ENCODE measurements at regions not wholly inside any gene's neighbourhood (a gene's known extent, or its start where the extent isn't known, plus 50 kb on each side); places are given as distances from the start of the nearest gene placed in this dataset.

DNA sequence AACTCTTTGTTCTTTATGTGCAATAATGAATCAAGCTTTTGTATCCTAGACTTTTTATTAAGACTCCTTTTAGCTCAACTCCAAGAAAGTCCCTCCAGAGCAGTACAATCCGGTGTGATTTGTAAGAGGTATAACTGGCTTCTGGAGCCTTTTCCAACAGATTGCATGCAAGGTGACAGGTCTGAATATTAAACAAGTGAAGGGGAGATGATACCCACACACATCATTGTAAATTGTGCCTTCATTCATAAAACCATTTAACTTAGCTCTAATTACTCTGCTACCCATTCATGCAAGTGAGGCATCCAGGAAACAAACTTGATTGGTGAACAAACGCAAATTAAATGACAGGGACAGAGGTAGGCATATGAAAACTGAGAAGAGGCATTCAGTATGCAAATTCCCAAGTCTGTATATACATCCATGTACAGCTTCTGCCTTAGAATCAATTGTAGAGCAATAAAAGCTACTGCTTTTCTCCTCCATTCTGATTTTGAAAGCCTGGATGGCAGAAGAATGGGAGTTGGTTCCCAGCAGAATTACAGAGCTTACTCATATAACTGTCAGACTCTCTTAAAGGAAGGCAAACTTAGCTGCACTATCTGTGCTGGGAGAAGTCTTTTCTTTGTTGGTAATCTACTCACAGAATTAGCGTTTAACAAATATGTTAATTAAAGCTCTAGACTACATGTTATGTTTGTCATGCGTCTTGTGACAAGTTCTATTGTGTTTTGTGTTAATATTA lies 261.0 kb upstream of the CDH6 start:
- DNase-seq, result no peak

DNA sequence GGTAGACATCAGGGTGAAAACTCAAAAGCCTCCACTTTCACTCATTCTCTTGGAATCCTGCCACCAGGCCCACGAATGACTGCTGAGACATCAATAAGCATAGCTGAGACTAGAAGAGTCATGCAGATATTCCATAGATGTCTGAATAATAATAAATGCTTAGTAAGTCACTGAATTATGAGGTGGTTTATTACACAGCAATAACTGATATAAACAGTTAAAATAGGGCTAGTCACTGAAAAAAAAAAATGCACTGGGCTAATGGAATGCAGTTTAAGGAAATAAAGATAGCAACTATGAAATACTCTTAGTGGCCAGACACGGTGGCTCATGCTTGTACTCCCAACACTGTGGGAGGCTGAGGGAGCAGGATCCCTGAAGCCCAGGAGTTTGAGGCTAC lies 262.8 kb upstream of the CDH6 start:
- no peak for DNase-seq

DNA sequence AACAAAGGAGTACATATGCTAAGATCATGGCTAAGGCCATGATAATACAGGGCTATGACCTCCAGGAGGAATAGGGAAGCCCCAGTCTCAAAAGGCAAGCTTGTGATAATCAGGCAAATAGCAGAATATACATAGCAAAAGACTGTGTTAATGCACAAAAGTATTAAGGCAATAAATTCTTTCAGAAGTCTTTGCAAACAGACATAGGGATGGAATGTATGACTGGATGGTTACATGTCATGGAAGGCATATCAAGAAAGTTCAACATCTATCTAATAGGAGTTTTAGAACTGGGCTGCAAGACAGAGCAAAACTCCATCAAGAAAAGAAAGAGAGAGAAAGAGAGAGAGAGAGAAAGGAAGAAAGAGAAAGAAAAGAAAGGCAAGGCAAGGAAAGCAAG lies 264.5 kb upstream of the CDH6 start:
- DNase-seq, result no peak

DNA sequence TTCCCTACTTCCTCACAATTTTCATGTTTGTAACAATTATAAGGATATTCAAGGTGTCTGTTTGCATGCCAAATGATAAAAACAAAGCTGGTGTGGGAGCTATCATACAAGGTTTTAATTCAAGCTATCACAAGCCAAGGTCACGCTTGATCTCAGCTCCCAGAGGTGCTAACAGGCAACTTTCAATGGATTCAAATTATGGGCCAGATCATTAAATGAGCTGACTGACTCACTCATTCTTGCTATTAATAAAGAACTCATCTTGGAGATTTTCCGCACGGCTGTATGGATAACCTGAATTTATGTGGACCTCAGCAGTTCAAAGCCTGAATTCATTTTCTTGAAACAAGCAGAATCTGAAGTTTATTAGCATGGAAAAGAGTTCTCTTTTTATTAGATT lies 267.3 kb upstream of the CDH6 start:
- DNase-seq, result no peak

DNA sequence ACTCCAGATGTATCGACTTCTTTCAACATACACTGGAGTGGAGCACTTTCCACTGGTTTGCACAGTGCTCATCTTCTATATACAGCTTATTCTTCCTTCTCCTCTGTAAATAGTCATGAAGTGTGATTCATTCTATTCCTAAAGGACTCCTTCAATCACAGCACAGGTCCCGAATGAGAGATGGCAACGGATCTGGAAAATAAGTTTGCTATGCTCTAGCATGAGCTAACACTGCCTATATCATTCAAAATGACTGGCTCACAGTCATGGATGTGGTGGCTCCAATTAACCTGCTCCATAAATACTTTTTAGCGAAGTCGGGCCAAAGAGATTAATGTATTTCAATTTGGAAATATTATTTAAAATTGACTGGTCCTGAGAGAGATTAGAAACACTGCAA lies 272.1 kb upstream of the CDH6 start:
- no peak for DNase-seq

DNA sequence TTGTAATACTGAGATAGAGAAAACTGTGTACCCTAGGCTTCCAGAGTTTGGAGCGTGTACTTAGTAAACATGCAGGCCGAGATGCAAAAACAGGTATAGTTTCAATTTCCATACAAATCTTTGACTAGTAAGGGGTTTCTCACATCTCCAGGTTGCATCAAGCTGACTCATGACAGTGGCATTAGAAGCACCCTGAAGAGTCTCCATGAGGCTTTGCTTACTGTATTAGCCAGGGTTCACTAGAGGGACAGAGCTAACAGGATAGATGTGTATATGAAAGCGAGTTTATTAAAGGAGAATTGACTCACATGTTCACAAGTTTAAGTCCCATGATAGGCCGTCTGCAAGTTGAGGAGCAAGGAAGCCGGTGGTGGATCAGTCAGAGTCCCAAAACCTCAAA lies 275.3 kb upstream of the CDH6 start:
- no peak for DNase-seq

DNA sequence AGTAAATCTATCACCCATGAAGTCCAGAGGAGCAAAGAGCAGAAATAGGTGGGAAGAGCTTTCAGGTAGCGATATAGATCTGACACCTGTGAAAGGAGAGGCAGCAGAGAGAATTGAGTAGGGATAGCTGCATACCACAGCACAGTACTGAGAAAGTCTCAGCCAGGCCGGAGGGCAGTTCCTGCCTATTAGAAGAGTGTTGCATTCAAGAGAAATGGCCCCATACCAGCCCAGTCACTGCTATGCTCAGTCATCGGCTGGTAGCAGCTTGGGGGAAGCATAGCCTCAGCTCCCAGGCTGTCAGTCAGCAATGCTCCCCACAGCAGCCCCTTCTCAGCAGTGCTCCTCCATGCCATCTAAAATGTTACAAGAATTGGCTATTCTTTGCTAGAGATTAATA lies 285.1 kb upstream of the CDH6 start:
- no peak for DNase-seq

DNA sequence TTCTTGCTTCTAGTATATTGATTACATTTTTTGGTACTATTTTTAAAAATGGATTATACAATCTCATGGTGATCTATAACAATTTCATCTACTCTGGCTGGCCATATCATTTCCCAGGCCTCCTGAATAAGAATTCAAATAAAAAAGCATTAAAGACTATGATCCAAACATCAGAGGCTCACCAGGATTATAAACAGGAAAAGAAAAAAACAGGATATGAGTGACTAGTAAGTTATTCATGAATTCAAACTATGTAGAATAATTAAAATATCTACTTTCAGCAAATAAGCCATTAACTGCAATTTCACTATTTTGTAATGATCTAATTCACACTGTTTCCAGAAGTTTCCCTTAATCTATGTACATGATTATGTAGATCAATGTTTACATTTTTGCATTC lies 293.1 kb upstream of the CDH6 start:
- DNase-seq, result no peak

DNA sequence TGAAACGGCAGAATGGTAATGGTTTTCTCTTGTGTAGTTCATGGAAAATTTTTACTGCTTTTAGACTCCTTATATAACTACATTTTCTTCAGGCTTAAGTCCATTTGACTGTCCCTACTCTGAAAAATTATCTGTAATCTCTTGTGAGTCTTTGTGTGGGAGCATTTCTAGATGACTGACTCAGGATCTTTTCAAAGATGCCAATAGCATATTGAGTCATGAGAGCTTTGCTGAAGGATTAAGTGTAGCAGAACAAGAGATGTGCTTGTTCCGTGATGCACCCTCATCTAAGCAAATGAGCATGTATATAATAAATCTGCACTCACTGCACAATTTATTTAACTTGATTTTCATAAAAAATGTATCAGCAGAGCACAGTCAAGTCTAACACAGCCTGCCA lies 298.7 kb upstream of the CDH6 start:
- DNase-seq, result no peak

DNA sequence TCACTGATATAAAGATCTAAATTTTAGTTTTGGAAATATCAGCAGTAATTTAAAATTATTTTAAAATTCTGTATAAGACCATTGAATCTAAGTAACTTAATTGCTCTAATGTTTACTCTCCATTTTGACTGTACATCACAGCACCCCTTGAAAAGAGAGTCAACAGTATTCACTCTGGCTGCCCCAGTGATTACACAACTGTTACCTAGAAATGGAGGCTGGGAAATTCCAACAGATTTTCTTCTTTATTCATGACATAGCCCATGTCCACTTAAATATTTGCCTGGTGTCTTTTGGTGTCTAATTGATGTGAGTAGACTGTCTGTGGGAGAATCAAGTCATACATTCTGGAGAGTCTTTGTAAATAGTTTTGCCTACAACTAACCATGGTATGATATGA lies 301.8 kb upstream of the CDH6 start:
- DNase-seq, result no peak

DNA sequence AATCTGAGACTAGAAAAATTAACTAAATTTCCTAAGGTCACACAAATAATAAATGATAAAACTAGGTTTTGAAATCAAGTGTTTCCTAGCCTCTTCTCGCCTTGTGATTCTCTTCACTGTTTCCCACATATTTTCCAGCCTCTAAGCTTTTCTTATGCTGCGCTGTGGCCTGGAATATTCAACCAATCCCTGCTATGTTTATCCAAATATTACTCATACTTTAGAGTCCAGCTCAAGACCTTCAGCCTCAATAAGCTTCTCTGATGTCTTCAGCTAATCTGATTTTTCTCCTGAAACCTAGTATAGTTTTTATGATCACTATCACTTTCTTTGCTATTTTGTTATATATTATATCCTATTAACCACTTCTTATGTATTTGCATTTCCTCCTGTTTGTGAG lies 303.1 kb upstream of the CDH6 start:
- no peak for DNase-seq

DNA sequence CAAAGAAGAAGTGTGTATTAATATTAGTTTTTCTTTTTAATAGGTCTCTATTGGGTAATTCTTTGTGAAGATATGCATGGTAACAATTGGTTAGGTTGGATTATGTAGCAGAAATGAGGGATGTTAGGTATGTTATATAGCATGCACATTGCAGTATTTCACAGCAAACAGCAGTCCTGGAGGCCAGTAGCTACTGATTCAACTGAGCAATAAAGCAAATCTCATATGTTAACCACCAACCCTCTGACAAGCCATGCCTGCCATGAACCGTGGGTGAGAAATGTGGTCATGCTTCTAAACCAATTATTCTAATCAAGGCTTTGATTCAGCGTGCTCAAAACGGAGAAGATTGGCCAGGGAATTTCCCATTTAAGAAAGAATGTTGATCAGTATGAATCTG lies 313.0 kb upstream of the CDH6 start:
- DNase-seq, result no peak

DNA sequence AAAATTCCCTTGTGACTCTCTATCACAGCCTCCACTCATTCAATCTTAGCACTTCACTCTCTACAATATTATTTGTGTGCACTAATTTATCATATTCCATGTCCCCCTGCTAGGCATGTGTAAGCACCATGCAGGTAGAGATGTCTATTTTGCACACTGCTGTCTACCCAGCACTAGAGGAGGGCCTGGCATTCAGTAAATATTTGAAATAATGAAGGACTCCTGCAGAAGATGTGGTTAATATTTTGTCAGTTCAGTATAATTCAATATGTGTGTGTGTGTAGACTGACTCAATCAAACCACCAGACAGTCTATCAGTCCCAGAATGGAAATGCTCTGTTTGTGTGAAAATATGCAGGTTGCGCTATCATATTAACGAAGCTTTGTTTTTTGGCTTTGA lies 313.6 kb upstream of the CDH6 start:
- no peak for DNase-seq

DNA sequence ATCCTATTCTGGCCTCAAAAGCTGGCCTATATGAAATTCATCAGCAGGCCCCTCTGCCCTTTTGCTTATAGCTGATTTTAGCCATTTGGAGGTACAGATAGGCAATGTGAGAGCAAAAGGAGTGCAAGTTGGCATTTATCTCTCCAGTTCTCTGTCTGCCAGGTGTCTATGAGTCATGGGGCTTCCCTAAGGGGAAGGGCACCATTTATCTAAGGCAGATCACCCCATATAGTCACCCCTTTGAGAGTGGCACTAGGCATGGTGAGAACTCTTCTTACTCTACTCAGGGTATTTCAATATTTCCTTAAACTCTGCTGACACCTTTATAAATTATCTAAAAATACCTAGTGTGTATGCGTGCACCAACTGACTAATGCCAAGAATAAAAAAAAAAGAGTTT lies 314.7 kb upstream of the CDH6 start:
- DNase-seq, result no peak

DNA sequence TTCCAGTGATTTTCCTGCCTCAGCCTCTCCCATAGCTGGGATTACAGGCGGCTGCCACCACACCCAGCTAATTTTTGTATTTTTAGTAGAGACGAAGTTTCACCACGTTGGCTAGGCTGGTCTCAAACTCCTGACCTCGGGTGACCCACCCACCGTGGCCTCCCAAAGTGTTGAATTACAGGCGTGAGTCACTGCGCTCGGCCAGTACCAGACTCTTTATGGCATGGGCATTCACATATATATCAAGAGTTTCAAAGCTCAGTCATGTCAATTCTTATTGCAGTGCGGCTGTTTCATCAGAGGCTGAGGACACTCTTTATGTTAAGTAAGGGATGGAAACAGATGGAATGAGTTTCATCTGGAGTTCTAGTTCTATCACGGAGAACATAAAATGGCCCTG lies 315.2 kb upstream of the CDH6 start:
- no peak for DNase-seq

DNA sequence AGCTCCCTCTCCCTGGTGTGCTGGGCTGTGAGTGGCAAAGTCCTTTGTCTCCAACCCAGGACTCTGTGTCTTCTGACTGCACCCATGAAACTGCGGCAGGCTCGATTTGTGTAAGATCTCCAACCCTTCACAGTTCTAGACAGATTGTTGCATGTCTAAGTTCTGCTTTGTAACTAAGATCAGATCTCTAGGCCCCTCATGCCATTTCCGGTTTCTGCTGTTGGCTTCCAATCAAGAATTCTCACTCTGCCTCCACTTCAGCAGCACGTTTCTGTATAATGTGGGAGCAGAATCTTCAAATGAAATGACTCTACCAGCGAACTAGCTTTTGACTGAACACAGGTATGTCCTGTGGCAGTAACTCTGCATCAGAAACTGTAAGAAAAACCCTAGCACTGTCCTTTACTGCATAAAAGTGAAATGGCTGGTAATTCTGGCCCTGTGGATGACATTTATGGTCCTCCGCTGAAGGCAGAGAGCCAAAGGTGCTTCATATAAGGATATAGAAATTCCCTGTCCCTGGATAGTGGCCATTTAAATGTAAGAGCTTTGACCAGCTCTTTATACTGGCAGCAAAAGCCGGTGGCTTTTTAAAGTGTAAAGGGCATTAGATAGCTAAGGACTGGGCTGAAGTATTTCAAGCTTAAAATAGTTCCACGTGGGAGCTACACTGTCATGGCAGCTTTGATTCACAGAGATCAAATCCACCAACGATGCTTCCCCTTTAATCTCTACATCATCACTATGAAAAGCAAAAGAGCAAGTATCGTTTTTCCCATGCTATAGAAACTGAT lies 319.0 kb upstream of the CDH6 start:
- DNase-seq, result no peak

DNA sequence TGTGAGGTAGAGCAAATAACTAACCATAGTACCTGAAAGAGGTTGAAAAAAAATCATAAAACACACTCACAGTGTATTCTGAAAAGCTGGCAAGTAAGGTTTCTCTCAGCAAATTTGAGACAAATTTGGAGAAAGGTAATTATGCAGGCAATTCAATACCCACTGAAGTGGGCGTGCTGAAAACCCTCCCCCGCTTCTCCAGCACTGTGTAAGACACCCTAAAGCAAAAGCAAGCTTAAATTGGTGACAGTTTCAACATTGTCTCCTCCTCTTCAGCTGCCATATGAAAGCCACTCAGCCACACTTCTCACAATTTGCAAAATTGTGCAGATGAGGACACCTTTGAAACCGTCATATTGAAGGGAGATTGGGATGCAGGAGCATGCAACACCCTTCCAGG lies 322.3 kb upstream of the CDH6 start:
- no peak for DNase-seq

DNA sequence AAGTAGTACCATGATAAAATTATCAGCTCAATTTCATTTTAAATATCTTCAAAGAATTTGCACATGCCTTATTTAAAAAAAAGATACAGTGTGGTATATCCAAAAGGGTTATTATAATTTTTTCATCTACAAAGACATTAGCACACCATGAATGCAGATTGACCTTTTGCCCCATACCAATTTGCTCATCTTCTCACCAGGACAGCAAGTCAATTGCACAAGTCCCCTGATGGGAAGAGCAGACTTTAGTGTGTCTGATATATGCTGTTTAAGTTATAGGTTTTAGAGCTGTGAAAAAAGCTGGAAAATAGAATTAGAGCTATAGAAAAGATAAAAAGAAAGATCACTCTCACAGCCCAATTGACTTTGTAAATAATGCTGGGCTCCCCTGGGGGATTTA lies 325.8 kb upstream of the CDH6 start:
- DNase-seq, result no peak

DNA sequence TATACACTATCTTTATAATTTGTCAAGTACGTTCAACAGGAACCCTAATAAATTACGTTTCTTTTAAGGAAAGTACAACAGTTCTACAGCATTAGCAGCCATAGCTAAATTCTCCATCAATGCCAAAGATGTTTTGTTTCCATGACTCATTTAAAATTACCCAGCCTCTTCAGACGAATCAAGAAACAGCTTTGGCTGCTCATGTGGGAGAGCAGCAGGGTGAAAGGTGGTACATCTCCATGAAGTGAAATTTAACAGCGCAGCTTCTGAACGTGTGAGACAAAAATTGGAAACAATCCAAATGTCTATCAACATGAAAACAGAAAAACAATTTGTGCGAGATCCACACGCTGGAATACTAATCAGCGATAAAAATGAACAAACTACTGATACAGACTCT lies 327.3 kb upstream of the CDH6 start:
- no peak for DNase-seq

DNA sequence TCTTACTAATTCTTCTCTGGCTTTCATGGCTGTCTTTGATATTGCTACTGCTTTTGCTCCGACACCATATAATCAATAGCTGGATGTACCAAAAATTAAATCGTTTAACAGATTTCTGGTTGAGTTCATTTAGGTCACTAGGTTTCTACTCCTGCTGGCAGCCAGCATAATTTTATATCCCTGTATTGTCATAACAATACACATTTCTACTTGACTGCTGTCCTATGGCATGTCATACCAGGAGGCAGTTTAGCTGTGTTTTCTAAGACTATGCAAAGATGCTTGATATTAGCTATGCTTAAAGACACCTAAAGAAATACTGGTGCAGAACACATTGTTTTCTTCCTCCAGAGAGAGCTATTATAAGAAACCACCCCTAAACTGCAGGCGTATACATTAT lies 337.2 kb upstream of the CDH6 start:
- DNase-seq, result no peak

DNA sequence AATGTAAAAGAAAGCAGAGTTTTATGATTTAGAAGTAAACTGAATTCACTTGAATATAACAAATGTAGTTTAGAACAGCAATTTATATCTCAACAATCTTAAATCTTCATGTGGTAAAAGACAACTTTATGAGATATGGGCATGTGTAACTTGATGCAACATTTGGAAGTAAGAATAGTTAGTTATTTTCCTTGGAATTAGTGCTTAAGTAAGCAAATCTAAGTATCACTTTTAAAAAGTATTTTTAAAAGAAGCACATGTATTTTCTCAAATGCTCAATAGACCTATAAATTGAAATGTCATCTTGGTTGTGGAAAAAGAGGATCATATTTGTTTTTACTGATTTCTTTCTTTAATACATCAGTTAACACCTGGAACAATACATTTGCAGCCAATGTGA lies 340.3 kb upstream of the CDH6 start:
- no peak for DNase-seq

DNA sequence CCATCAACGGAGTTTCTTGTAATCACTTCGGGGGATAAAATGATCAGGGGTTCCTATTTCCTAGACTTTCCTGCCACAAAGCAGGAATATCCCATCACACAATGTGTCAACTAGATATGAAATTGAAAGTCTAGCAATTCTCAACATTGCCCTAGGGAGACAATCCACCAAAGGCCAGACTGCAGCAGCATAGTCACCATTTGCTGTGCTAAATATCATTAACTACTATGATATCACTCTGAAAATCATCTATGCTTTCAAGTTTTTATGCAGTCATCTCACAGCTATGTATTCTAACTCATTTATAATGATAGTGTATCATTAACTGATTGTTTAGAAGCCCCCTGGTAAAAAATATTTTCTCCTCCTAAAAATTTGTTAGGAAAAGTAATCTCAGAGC lies 342.6 kb upstream of the CDH6 start:
- DNase-seq, result no peak

DNA sequence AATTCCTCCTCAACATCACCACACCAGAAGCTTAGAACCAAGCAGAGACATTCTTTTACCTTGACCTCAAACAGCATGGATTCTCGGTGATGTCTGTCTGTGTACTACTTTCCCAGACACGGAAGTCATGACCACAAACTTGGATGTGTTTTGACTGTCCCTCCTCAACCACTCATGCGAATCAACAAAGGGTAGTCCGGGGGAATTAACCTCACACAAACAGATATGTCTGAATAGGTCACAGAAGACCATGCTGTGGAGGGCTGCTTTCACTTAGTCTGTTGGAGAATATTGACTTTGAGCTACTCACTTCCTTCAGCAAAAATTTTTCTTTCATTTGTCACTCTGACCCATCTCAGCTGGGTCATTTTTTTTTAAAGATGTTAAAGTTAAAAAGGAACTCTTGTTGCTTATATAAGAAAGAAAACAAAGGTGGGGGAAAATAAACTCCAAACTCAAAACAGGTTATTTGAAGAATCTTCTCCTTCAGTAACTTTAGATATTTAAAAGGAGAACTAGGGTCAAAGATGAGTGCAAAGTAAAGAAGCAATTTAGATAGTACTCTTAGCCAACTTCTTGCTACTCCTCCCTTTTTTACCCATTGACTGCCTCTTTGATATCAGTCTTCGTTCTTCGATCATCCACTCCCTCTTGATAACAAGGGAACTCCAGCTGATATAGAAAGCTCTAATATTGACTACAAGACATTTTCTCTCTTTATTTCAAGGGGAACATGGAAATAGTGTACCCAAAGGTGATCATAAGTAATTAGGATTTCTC lies 343.4 kb upstream of the CDH6 start:
- DNase-seq, result no peak

DNA sequence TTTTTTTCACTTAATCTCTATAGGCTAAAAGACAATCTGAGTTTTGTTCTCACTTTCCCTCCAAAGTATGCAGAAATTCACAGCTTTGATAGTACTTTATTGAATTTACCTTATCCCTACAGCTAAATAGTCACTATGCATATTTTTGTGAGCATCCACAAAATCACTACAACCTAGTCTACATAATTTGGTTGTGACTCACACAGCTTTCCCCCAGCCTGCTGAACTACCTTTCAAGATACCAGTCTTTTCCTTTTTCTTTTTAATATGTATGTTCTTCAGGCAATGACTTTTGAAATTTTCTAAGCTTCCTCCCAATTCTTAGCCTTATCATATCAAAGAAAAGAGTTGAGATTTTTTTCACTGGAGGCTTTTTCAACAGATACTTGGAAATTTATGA lies 347.3 kb upstream of the CDH6 start:
- DNase-seq, result no peak

All from DMS 273 treated with DMSO at 0.1 percent for 48 hours (cell line).